ENCODE measurements at regions not wholly inside any gene's neighbourhood (a gene's known extent, or its start where the extent isn't known, plus 50 kb on each side); places are given as distances from the start of the nearest gene placed in this dataset.

- intact Hi-C loops (cut with DNase I) = no loop called here
- Histone ChIP-seq H3K36me3 (no peaks in the 10 kb centered on the region), H3K9me3 (no peaks in the 10 kb centered on the region), H3K4me1 (no peaks in the 10 kb centered on the region), H3K27me3 (peaks cover 0 to 12% (median 0%) of the 10 kb centered on the region in 4 donors), H3K27ac (no peak overlapping the region), H3K4me3 (no peak overlapping the region)
- FAIRE-seq = no peak
- DNase-seq = peak in 1 of 6 donors; percentile 36
- 61 to 69% methylated on average over 14 to 17 of the region's 17 CpGs for WGBS, 2 donors
- TF ChIP-seq, protein P1, sequence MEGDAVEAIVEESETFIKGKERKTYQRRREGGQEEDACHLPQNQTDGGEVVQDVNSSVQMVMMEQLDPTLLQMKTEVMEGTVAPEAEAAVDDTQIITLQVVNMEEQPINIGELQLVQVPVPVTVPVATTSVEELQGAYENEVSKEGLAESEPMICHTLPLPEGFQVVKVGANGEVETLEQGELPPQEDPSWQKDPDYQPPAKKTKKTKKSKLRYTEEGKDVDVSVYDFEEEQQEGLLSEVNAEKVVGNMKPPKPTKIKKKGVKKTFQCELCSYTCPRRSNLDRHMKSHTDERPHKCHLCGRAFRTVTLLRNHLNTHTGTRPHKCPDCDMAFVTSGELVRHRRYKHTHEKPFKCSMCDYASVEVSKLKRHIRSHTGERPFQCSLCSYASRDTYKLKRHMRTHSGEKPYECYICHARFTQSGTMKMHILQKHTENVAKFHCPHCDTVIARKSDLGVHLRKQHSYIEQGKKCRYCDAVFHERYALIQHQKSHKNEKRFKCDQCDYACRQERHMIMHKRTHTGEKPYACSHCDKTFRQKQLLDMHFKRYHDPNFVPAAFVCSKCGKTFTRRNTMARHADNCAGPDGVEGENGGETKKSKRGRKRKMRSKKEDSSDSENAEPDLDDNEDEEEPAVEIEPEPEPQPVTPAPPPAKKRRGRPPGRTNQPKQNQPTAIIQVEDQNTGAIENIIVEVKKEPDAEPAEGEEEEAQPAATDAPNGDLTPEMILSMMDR (IDR thresholded peaks at IDR 0.05) = no peak
- ATAC-seq = no peak
Measured at GRCh38 chr20:63059684-63060056, 52.9 kb upstream of the BHLHE23 start.

- H3K4me3 ChIP-seq = no peak overlapping the region
- no peak for FAIRE-seq
- H3K4me1 ChIP-seq = no peaks in the 10 kb centered on the region
- 52 to 61% methylated on average over 12 of the region's 12 CpGs for WGBS, 2 donors
- TF ChIP-seq, protein P1 (IDR thresholded peaks at IDR 0.05) = no peak
- intact Hi-C loops (cut with DNase I) = no loop called here
- H3K27me3 ChIP-seq = peaks cover 0 to 8% (median 0%) of the 10 kb centered on the region in 4 donors
- no peak overlapping the region for H3K27ac ChIP-seq
- DNase-seq = peak in 1 of 6 donors; percentile 39
- no peak for ATAC-seq
- H3K36me3 ChIP-seq = no peaks in the 10 kb centered on the region
- H3K9me3 ChIP-seq = no peaks in the 10 kb centered on the region
Measured at GRCh38 chr20:63058696-63059335, 52.1 kb upstream of the BHLHE23 start.

GRCh38 chr20:63057171-63058117 is 50.7 kb upstream of the BHLHE23 start:
- H3K36me3 ChIP-seq = no peaks in the 10 kb centered on the region
- DNase-seq (peak in 1 of 6 donors; percentile 3), FAIRE-seq (no peak), ATAC-seq (peak in 3 of 4 donors; percentile 18 to 36 (median 23))
- H3K27me3 ChIP-seq = peaks cover 0 to 8% (median 0%) of the 10 kb centered on the region in 4 donors
- TF ChIP-seq, protein P1 (IDR thresholded peaks at IDR 0.05) = no peak
- WGBS, 2 donors = 35 to 47% methylated on average over 3 of the region's 3 CpGs
- intact Hi-C loops (cut with DNase I) = no loop called here
- H3K9me3 ChIP-seq = no peaks in the 10 kb centered on the region
- H3K4me3 ChIP-seq = no peak overlapping the region
- no peak overlapping the region for H3K27ac ChIP-seq
- no peaks in the 10 kb centered on the region for H3K4me1 ChIP-seq

- TF ChIP-seq, protein P1 (IDR thresholded peaks at IDR 0.05) = peak; percentile 82 to 91 (median 87)
- H3K27ac ChIP-seq = no peak overlapping the region
- peaks cover 0 to 8% (median 0%) of the 10 kb centered on the region in 4 donors for H3K27me3 ChIP-seq
- no peaks in the 10 kb centered on the region for H3K4me1 ChIP-seq
- no peak for FAIRE-seq
- 7 to 8% methylated on average over 37 to 39 of the region's 39 CpGs for WGBS, 2 donors
- ATAC-seq = peak; percentile 74 to 86 (median 84)
- H3K9me3 ChIP-seq = no peaks in the 10 kb centered on the region
- no peak overlapping the region for H3K4me3 ChIP-seq
- intact Hi-C loops (cut with DNase I) = no loop called here
- H3K36me3 ChIP-seq = no peaks in the 10 kb centered on the region
- peak in 3 of 6 donors; percentile 62 to 85 (median 67) for DNase-seq
Measured at GRCh38 chr20:63056236-63057170, 49.7 kb upstream of the BHLHE23 start.

Measured in pancreas (tissue), 10 donors.